ENCODE measurements at regions not wholly inside any gene's neighbourhood (a gene's known extent, or its start where the extent isn't known, plus 50 kb on each side); places are given as distances from the start of the nearest gene placed in this dataset.

GRCh38 chr7:47186316-47186715 lies 395.6 kb downstream of the TNS3 start:
- TF ChIP-seq CTCF (IDR thresholded peaks at IDR 0.05) (no peak), POLR2A (IDR thresholded peaks at IDR 0.05) (no peak), POLR2AphosphoS5 (IDR thresholded peaks at IDR 0.05; ENCODE audit: insufficient read depth in 1 of 2, low read depth in 1 of 2) (no peak)
- Histone ChIP-seq H3K4me1 (no peaks in the 10 kb centered on the region), H3K36me3 (no peaks in the 10 kb centered on the region), H3K4me3 (no peak overlapping the region), H3K27me3 (no peaks in the 10 kb centered on the region), H3K9me3 (no peaks in the 10 kb centered on the region), H3K27ac (no peak overlapping the region)
- intact Hi-C loops (cut with DNase I), result loop anchor here (10.0 kb wide), 1 partner anchor 1272 kb away; no protein-coding TSS in a partner anchor
- DNase-seq (ENCODE audit: extremely low spot score in 2 of 2), result peak in 1 of 2 donors; percentile 67

- intact Hi-C loops (cut with DNase I), result loop anchor here (10.0 kb wide), 1 partner anchor 1271 kb away; no protein-coding TSS in a partner anchor
- Histone ChIP-seq H3K4me3 (no peak overlapping the region), H3K9me3 (no peaks in the 10 kb centered on the region), H3K27ac (no peak overlapping the region), H3K36me3 (no peaks in the 10 kb centered on the region), H3K27me3 (no peaks in the 10 kb centered on the region), H3K4me1 (no peaks in the 10 kb centered on the region)
- DNase-seq (ENCODE audit: extremely low spot score in 2 of 2), result peak in 1 of 2 donors; percentile 75
- TF ChIP-seq POLR2A (IDR thresholded peaks at IDR 0.05) (no peak), CTCF (IDR thresholded peaks at IDR 0.05) (no peak), POLR2AphosphoS5 (IDR thresholded peaks at IDR 0.05; ENCODE audit: insufficient read depth in 1 of 2, low read depth in 1 of 2) (no peak)
Observed at GRCh38 chr7:47185839-47186238, 396.1 kb downstream of the TNS3 start.

GRCh38 chr7:47185170-47185569 lies 396.7 kb downstream of the TNS3 start:
- Histone ChIP-seq H3K9me3 (no peaks in the 10 kb centered on the region), H3K27me3 (no peaks in the 10 kb centered on the region), H3K4me3 (no peak overlapping the region), H3K4me1 (no peaks in the 10 kb centered on the region), H3K36me3 (no peaks in the 10 kb centered on the region), H3K27ac (no peak overlapping the region)
- intact Hi-C loops (cut with DNase I), result loop anchor here (10.0 kb wide), 1 partner anchor 1270 kb away; no protein-coding TSS in a partner anchor
- no peak for DNase-seq (ENCODE audit: extremely low spot score in 2 of 2)
- TF ChIP-seq POLR2A (IDR thresholded peaks at IDR 0.05) (no peak), CTCF (IDR thresholded peaks at IDR 0.05) (no peak), POLR2AphosphoS5 (IDR thresholded peaks at IDR 0.05; ENCODE audit: insufficient read depth in 1 of 2, low read depth in 1 of 2) (no peak)

- DNase-seq (ENCODE audit: extremely low spot score in 2 of 2), result no peak
- Histone ChIP-seq H3K27me3 (no peaks in the 10 kb centered on the region), H3K4me3 (no peak overlapping the region), H3K27ac (no peak overlapping the region), H3K9me3 (no peaks in the 10 kb centered on the region), H3K4me1 (no peaks in the 10 kb centered on the region), H3K36me3 (no peaks in the 10 kb centered on the region)
- intact Hi-C loops (cut with DNase I), result loop anchor here (10.0 kb wide), 1 partner anchor 1269 kb away; no protein-coding TSS in a partner anchor
- no peak for TF ChIP-seq CTCF (IDR thresholded peaks at IDR 0.05)
- no peak for TF ChIP-seq POLR2AphosphoS5 (IDR thresholded peaks at IDR 0.05; ENCODE audit: insufficient read depth in 1 of 2, low read depth in 1 of 2)
- TF ChIP-seq POLR2A (IDR thresholded peaks at IDR 0.05), result no peak
Observed at GRCh38 chr7:47183862-47184590, 397.9 kb downstream of the TNS3 start.

- Histone ChIP-seq H3K27me3 (no peaks in the 10 kb centered on the region), H3K36me3 (no peaks in the 10 kb centered on the region), H3K4me3 (no peak overlapping the region), H3K27ac (no peak overlapping the region), H3K4me1 (no peaks in the 10 kb centered on the region), H3K9me3 (no peaks in the 10 kb centered on the region)
- TF ChIP-seq POLR2A (IDR thresholded peaks at IDR 0.05) (no peak), CTCF (IDR thresholded peaks at IDR 0.05) (no peak), POLR2AphosphoS5 (IDR thresholded peaks at IDR 0.05; ENCODE audit: insufficient read depth in 1 of 2, low read depth in 1 of 2) (no peak)
- intact Hi-C loops (cut with DNase I), result loop anchor here (10.0 kb wide), 1 partner anchor 1267 kb away; no protein-coding TSS in a partner anchor
- no peak for DNase-seq (ENCODE audit: extremely low spot score in 2 of 2)
Observed at GRCh38 chr7:47181746-47182361, 400.1 kb downstream of the TNS3 start.
